ENCODE measurements at regions not wholly inside any gene's neighbourhood (a gene's known extent, or its start where the extent isn't known, plus 50 kb on each side); places are given as distances from the start of the nearest gene placed in this dataset.

- TF ChIP-seq CTCF (IDR thresholded peaks at IDR 0.05) (no peak), POLR2A (IDR thresholded peaks at IDR 0.05) (no peak)
These were observed 1500.4 kb downstream of the TBC1D22A start for GRCh38 chr22:48262596-48263430.

All from esophagus squamous epithelium (tissue), 4 donors.